NB4 (cell line): ENCODE measurements at regions not wholly inside any gene's neighbourhood (a gene's known extent, or its start where the extent isn't known, plus 50 kb on each side); places are given as distances from the start of the nearest gene placed in this dataset.

Experiments
- TF ChIP-seq, protein P1 (sequence below): IDR thresholded peaks from one replicate; pipeline ENCODE4 v1.5.1; 2012; ENCODE audit warnings: low read depth, low read length
- TF ChIP-seq, protein P2 (sequence below): IDR thresholded peaks from 2 replicates; pipeline ENCODE4 v1.6.1; 2011; ENCODE audit warnings: low read depth, low read length

- TF ChIP-seq, protein P1, sequence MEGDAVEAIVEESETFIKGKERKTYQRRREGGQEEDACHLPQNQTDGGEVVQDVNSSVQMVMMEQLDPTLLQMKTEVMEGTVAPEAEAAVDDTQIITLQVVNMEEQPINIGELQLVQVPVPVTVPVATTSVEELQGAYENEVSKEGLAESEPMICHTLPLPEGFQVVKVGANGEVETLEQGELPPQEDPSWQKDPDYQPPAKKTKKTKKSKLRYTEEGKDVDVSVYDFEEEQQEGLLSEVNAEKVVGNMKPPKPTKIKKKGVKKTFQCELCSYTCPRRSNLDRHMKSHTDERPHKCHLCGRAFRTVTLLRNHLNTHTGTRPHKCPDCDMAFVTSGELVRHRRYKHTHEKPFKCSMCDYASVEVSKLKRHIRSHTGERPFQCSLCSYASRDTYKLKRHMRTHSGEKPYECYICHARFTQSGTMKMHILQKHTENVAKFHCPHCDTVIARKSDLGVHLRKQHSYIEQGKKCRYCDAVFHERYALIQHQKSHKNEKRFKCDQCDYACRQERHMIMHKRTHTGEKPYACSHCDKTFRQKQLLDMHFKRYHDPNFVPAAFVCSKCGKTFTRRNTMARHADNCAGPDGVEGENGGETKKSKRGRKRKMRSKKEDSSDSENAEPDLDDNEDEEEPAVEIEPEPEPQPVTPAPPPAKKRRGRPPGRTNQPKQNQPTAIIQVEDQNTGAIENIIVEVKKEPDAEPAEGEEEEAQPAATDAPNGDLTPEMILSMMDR, result no peak
- TF ChIP-seq, protein P2, sequence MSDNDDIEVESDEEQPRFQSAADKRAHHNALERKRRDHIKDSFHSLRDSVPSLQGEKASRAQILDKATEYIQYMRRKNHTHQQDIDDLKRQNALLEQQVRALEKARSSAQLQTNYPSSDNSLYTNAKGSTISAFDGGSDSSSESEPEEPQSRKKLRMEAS, result no peak
These were observed 212.3 kb downstream of the RPS12 start for GRCh38 chr6:133026705-133027104.
